ENCODE measurements at regions not wholly inside any gene's neighbourhood (a gene's known extent, or its start where the extent isn't known, plus 50 kb on each side); places are given as distances from the start of the nearest gene placed in this dataset.

GRCh38 chr2:79272616-79273015, 113.1 kb upstream of the REG3A start:
- H3K27me3 ChIP-seq = no peaks in the 10 kb centered on the region
- TF ChIP-seq CTCF (IDR thresholded peaks at IDR 0.05) = no peak
- DNase-seq = no peak
- no peaks in the 10 kb centered on the region for H3K4me1 ChIP-seq
- H3K4me3 ChIP-seq = no peak overlapping the region
- H3K9me3 ChIP-seq = no peaks in the 10 kb centered on the region
- no peaks in the 10 kb centered on the region for H3K36me3 ChIP-seq
- intact Hi-C loops (cut with DNase I; ENCODE audit: low total_unique reads) = no loop called here
- no peak overlapping the region for H3K27ac ChIP-seq

- no peaks in the 10 kb centered on the region for H3K36me3 ChIP-seq
- no peaks in the 10 kb centered on the region for H3K4me1 ChIP-seq
- no peak overlapping the region for H3K4me3 ChIP-seq
- no peaks in the 10 kb centered on the region for H3K9me3 ChIP-seq
- H3K27me3 ChIP-seq = no peaks in the 10 kb centered on the region
- H3K27ac ChIP-seq = no peak overlapping the region
- TF ChIP-seq CTCF (IDR thresholded peaks at IDR 0.05) (no peak), POLR2A (IDR thresholded peaks at IDR 0.05) (no peak)
- no peak for DNase-seq
- intact Hi-C loops (cut with DNase I; ENCODE audit: low total_unique reads) = no loop called here
These were observed 111.9 kb upstream of the REG3A start for GRCh38 chr2:79271456-79271855.

- intact Hi-C loops (cut with DNase I; ENCODE audit: low total_unique reads) = no loop called here
These were observed 101.3 kb upstream of the REG3A start for GRCh38 chr2:79260848-79261247.

GRCh38 chr2:79259959-79260358, 100.4 kb upstream of the REG3A start:
- intact Hi-C loops (cut with DNase I; ENCODE audit: low total_unique reads) = no loop called here
- no peak for TF ChIP-seq POLR2A (IDR thresholded peaks at IDR 0.05)
- TF ChIP-seq CTCF (IDR thresholded peaks at IDR 0.05) = no peak
- H3K27me3 ChIP-seq = no peaks in the 10 kb centered on the region
- H3K36me3 ChIP-seq = no peaks in the 10 kb centered on the region
- no peak for DNase-seq
- no peaks in the 10 kb centered on the region for H3K9me3 ChIP-seq
- no peak overlapping the region for H3K4me3 ChIP-seq
- no peaks in the 10 kb centered on the region for H3K4me1 ChIP-seq
- no peak overlapping the region for H3K27ac ChIP-seq

More at GRCh38 chr2:79260848-79261247, 101.3 kb upstream of the REG3A start:
- no peak overlapping the region for H3K4me3 ChIP-seq
- no peak for DNase-seq
- H3K9me3 ChIP-seq = no peaks in the 10 kb centered on the region
- H3K27ac ChIP-seq = no peak overlapping the region
- no peaks in the 10 kb centered on the region for H3K4me1 ChIP-seq
- TF ChIP-seq CTCF (IDR thresholded peaks at IDR 0.05) = no peak
- no peak for TF ChIP-seq POLR2A (IDR thresholded peaks at IDR 0.05)
- H3K36me3 ChIP-seq = no peaks in the 10 kb centered on the region
- no peaks in the 10 kb centered on the region for H3K27me3 ChIP-seq

- H3K27ac ChIP-seq = no peak overlapping the region
- TF ChIP-seq POLR2A (IDR thresholded peaks at IDR 0.05) = no peak
- TF ChIP-seq CTCF (IDR thresholded peaks at IDR 0.05) = no peak
- H3K4me3 ChIP-seq = no peak overlapping the region
- H3K4me1 ChIP-seq = no peaks in the 10 kb centered on the region
- intact Hi-C loops (cut with DNase I; ENCODE audit: low total_unique reads) = no loop called here
- no peaks in the 10 kb centered on the region for H3K9me3 ChIP-seq
- no peaks in the 10 kb centered on the region for H3K27me3 ChIP-seq
- DNase-seq = no peak
- H3K36me3 ChIP-seq = no peaks in the 10 kb centered on the region
These were observed 99.7 kb upstream of the REG3A start for GRCh38 chr2:79259296-79259695.
